ENCODE measurements at regions not wholly inside any gene's neighbourhood (a gene's known extent, or its start where the extent isn't known, plus 50 kb on each side); places are given as distances from the start of the nearest gene placed in this dataset.

GRCh38 chr6:1123386-1124375 is 188.2 kb upstream of the FOXQ1 start:
- 23% methylated on average over 5 of the region's 5 CpGs for WGBS (ENCODE audit: insufficient coverage, insufficient replicate concordance, low lambda C conversion rate, missing lambda C conversion rate)
- Histone ChIP-seq H3K4me3 (no peak overlapping the region), H4K20me1 (ENCODE audit: control insufficient read depth, insufficient read depth) (no peaks in the 10 kb centered on the region), H3K9me3 (replicated peaks; ENCODE audit: control insufficient read depth, insufficient read depth, low read length) (no peaks in the 10 kb centered on the region; the same call in 2 of the 3 replicates), H3K27ac (ENCODE audit: control insufficient read depth, insufficient read depth) (no peak overlapping the region), H3K79me2 (ENCODE audit: control insufficient read depth, insufficient read depth, low read length) (no peaks in the 10 kb centered on the region), H3K4me1 (ENCODE audit: control insufficient read depth, insufficient read depth, low read length) (no peaks in the 10 kb centered on the region), H3K36me3 (ENCODE audit: control insufficient read depth in 2 of 2, insufficient read depth in 2 of 2, low read length in 1 of 2) (no peaks in the 10 kb centered on the region), H3K27me3 (replicated peaks in 1 of 2; ENCODE audit: control insufficient read depth in 2 of 2, insufficient read depth in 2 of 2, low read length in 1 of 2) (no peaks in the 10 kb centered on the region), H3K9ac (ENCODE audit: control insufficient read depth, insufficient read depth, low read length) (no peak overlapping the region), H3K4me2 (ENCODE audit: control insufficient read depth, insufficient read depth) (no peak overlapping the region), H2AFZ (ENCODE audit: control insufficient read depth, low read depth, low read length) (no peak overlapping the region)
- in situ Hi-C loops (cut with MboI), result no loop called here
- ChIA-PET CTCF (no interaction called here), POLR2A (no interaction called here), RAD21 (ENCODE audit: unreplicated experiment) (no interaction called here), SMC1A (ENCODE audit: uncharacterized antibody, unreplicated experiment) (no interaction called here)
- DNase-seq (ENCODE audit: low read depth, low spot score) (no peak), ATAC-seq (no peak), FAIRE-seq (no peak)
- no peak for TF ChIP-seq RELB (IDR thresholded peaks at IDR 0.05; ENCODE audit: low read depth)
- no peak for TF ChIP-seq IKZF1 (conservative IDR thresholded peaks at IDR 0.05)
- intact Hi-C loops (cut with micrococcal nuclease; ENCODE audit: unreplicated experiment), result no loop called here
- BruUV-seq (replicated peaks), result no TSS peak

GRCh38 chr6:1122083-1122482 is 189.8 kb upstream of the FOXQ1 start:
- WGBS (ENCODE audit: insufficient coverage, insufficient replicate concordance, low lambda C conversion rate, missing lambda C conversion rate), result 13% methylated on average over 4 of the region's 4 CpGs
- RAD21 ChIA-PET (ENCODE audit: unreplicated experiment), result no interaction called here
- no peak for TF ChIP-seq ZNF384 (IDR thresholded peaks at IDR 0.05; ENCODE audit: borderline replicate concordance, low read depth, low read length)
- no peak for TF ChIP-seq ZBTB40 (IDR thresholded peaks at IDR 0.05; ENCODE audit: borderline replicate concordance)
- no peak for TF ChIP-seq CEBPB (IDR thresholded peaks at IDR 0.05; ENCODE audit: borderline replicate concordance in 1 of 2, low read depth in 2 of 2, low read length in 2 of 2)
- TF ChIP-seq EGR1 (IDR thresholded peaks at IDR 0.05; ENCODE audit: borderline replicate concordance in 1 of 2, low read depth in 2 of 2, low read length in 2 of 2), result no peak
- no peak for TF ChIP-seq MYC (IDR thresholded peaks at IDR 0.05; ENCODE audit: insufficient read depth, insufficient read length, insufficient replicate concordance, low read length, severe bottlenecking)

More at GRCh38 chr6:1122083-1122482, 189.8 kb upstream of the FOXQ1 start:
- Histone ChIP-seq H4K20me1 (ENCODE audit: control insufficient read depth, insufficient read depth) (no peaks in the 10 kb centered on the region), H3K9me3 (replicated peaks; ENCODE audit: control insufficient read depth, insufficient read depth, low read length) (no peaks in the 10 kb centered on the region; the same call in 2 of the 3 replicates), H3K4me2 (ENCODE audit: control insufficient read depth, insufficient read depth) (no peak overlapping the region), H3K9ac (ENCODE audit: control insufficient read depth, insufficient read depth, low read length) (no peak overlapping the region), H3K4me3 (no peak overlapping the region), H3K79me2 (ENCODE audit: control insufficient read depth, insufficient read depth, low read length) (no peaks in the 10 kb centered on the region), H3K4me1 (ENCODE audit: control insufficient read depth, insufficient read depth, low read length) (no peaks in the 10 kb centered on the region), H3K36me3 (ENCODE audit: control insufficient read depth in 2 of 2, insufficient read depth in 2 of 2, low read length in 1 of 2) (no peaks in the 10 kb centered on the region), H2AFZ (ENCODE audit: control insufficient read depth, low read depth, low read length) (no peak overlapping the region), H3K27me3 (replicated peaks in 1 of 2; ENCODE audit: control insufficient read depth in 2 of 2, insufficient read depth in 2 of 2, low read length in 1 of 2) (peaks cover 0 to 2% of the 10 kb centered on the region in 2 experiments; a peak in 1 of 4 replicates), H3K27ac (ENCODE audit: control insufficient read depth, insufficient read depth) (no peak overlapping the region)
- no peak for ATAC-seq
- no TSS peak for BruUV-seq (replicated peaks)
- DNase-seq (ENCODE audit: low read depth, low spot score), result no peak
- intact Hi-C loops (cut with micrococcal nuclease; ENCODE audit: unreplicated experiment), result no loop called here
- POLR2A ChIA-PET, result no interaction called here
- in situ Hi-C loops (cut with MboI), result no loop called here
- CTCF ChIA-PET, result no interaction called here
- FAIRE-seq, result no peak
- SMC1A ChIA-PET (ENCODE audit: uncharacterized antibody, unreplicated experiment), result no interaction called here

All from GM12878 (cell line).